HFF-Myc (cell line): ENCODE measurements at regions not wholly inside any gene's neighbourhood (a gene's known extent, or its start where the extent isn't known, plus 50 kb on each side); places are given as distances from the start of the nearest gene placed in this dataset.

Source experiments
- DNase-seq: peaks from one replicate; pipeline ENCODE4 v3.0.0-alpha.2; 2011; ENCODE audit warnings: low read depth; ENCODE audit errors: extremely low read depth
- H3K4me3 ChIP-seq: replicated peaks from 2 replicates; pipeline ENCODE4 v1.5.1; 2011; ENCODE audit warnings: low read depth, mild to moderate bottlenecking, control low read depth, low read length
- CTCF ChIP-seq: IDR thresholded peaks from 2 replicates; pipeline ENCODE4 v1.5.1; 2012; ENCODE audit warnings: mild to moderate bottlenecking, low read depth, low read length, control low read depth; ENCODE audit errors: missing control alignments

- H3K4me3 ChIP-seq = no peak overlapping the region
- DNase-seq = no peak
- TF ChIP-seq CTCF = no peak
Observed at GRCh38 chr11:76729214-76729613, 53.9 kb upstream of the TSKU start.

- no peak overlapping the region for H3K4me3 ChIP-seq
- no peak for DNase-seq
- TF ChIP-seq CTCF = no peak
Observed at GRCh38 chr11:76730887-76731565, 52.1 kb upstream of the TSKU start.

- TF ChIP-seq CTCF = no peak
- DNase-seq = no peak
- no peak overlapping the region for H3K4me3 ChIP-seq
Observed at GRCh38 chr11:76732643-76733042, 50.5 kb upstream of the TSKU start.
